ENCODE measurements at regions not wholly inside any gene's neighbourhood (a gene's known extent, or its start where the extent isn't known, plus 50 kb on each side); places are given as distances from the start of the nearest gene placed in this dataset.

GRCh38 chr1:59063501-59063900 lies 233.4 kb upstream of the FGGY start:
- no peak for DNase-seq
- ChIA-PET POLR2A (interaction anchor here (1.0 to 2.0 kb wide), 3 partner anchors 17 to 280 kb away, joined by 3 to 7 read pairs (median 5); partner anchors contain the start of gene JUN), CTCF (no interaction called here)
- Mint-ChIP-seq H3K9me3 (no peaks in the 10 kb centered on the region), H3K27me3 (no peaks in the 10 kb centered on the region), H3K4me3 (no peak overlapping the region), H3K36me3 (ENCODE audit: low read depth) (peaks cover 3% of the 10 kb centered on the region), H3K27ac (peak overlapping the region; percentile 55), H3K4me1 (peaks cover 35% of the 10 kb centered on the region)

GRCh38 chr1:59064592-59064991 lies 232.3 kb upstream of the FGGY start:
- no peaks in the 10 kb centered on the region for H3K27me3 Mint-ChIP-seq
- ChIA-PET CTCF (no interaction called here), POLR2A (no interaction called here)
- H3K9me3 Mint-ChIP-seq: no peaks in the 10 kb centered on the region
- peaks cover 35% of the 10 kb centered on the region for H3K4me1 Mint-ChIP-seq
- no peak for DNase-seq
- no peak overlapping the region for H3K4me3 Mint-ChIP-seq
- peaks cover 3% of the 10 kb centered on the region for H3K36me3 Mint-ChIP-seq (ENCODE audit: low read depth)
- no peak overlapping the region for H3K27ac Mint-ChIP-seq

GRCh38 chr1:59066236-59066635 lies 230.7 kb upstream of the FGGY start:
- POLR2A ChIA-PET: interaction anchor here (1.6 kb wide), 1 partner anchor 283 kb away, joined by 5 read pairs; the partner anchor contains the start of gene JUN
- Mint-ChIP-seq H3K4me3 (no peak overlapping the region), H3K27ac (no peak overlapping the region), H3K4me1 (peaks cover 39% of the 10 kb centered on the region), H3K36me3 (ENCODE audit: low read depth) (peaks cover 3% of the 10 kb centered on the region), H3K9me3 (no peaks in the 10 kb centered on the region), H3K27me3 (no peaks in the 10 kb centered on the region)
- CTCF ChIA-PET: no interaction called here
- no peak for DNase-seq

GRCh38 chr1:59070610-59071009 lies 226.3 kb upstream of the FGGY start:
- H3K36me3 Mint-ChIP-seq (ENCODE audit: low read depth): peaks cover 12% of the 10 kb centered on the region
- CTCF ChIA-PET: no interaction called here
- POLR2A ChIA-PET: interaction anchor here (1.1 to 1.5 kb wide), 2 partner anchors 19 to 286 kb away, joined by 3 read pairs; no protein-coding TSS in a partner anchor
- peaks cover 2% of the 10 kb centered on the region for H3K9me3 Mint-ChIP-seq
- no peak overlapping the region for H3K27ac Mint-ChIP-seq
- H3K27me3 Mint-ChIP-seq: no peaks in the 10 kb centered on the region
- no peak for DNase-seq
- H3K4me1 Mint-ChIP-seq: peaks cover 23% of the 10 kb centered on the region
- H3K4me3 Mint-ChIP-seq: no peak overlapping the region

DNA sequence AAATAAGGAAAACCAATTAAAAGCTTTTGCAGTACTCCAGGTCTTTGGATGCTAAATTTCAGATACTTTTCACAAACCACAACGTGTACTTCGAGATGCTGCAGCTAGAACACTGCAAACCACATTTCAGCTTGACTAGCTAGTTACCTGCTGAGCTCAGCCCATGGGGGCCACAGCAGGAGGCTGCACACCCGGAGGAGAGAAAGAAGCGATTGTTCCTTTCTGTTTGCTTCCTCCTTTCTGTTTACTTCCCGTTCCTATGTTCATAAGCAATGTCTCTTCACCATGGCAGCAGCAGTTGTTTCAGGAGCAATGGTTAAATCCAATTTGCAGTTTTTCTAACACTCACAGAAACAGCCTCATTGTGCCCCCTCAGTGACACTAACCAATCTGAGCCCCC lies 225.6 kb upstream of the FGGY start:
- H3K4me1 Mint-ChIP-seq: peaks cover 23% of the 10 kb centered on the region
- peaks cover 2% of the 10 kb centered on the region for H3K9me3 Mint-ChIP-seq
- H3K4me3 Mint-ChIP-seq: peak overlapping the region; percentile 3
- CTCF ChIA-PET: no interaction called here
- peaks cover 11% of the 10 kb centered on the region for H3K36me3 Mint-ChIP-seq (ENCODE audit: low read depth)
- H3K27me3 Mint-ChIP-seq: no peaks in the 10 kb centered on the region
- DNase-seq: no peak
- peak overlapping the region; percentile 47 for H3K27ac Mint-ChIP-seq
- POLR2A ChIA-PET: interaction anchor here (1.0 to 1.5 kb wide), 3 partner anchors 20 to 287 kb away, joined by 3 to 4 read pairs (median 3); partner anchors contain the start of gene JUN

DNA sequence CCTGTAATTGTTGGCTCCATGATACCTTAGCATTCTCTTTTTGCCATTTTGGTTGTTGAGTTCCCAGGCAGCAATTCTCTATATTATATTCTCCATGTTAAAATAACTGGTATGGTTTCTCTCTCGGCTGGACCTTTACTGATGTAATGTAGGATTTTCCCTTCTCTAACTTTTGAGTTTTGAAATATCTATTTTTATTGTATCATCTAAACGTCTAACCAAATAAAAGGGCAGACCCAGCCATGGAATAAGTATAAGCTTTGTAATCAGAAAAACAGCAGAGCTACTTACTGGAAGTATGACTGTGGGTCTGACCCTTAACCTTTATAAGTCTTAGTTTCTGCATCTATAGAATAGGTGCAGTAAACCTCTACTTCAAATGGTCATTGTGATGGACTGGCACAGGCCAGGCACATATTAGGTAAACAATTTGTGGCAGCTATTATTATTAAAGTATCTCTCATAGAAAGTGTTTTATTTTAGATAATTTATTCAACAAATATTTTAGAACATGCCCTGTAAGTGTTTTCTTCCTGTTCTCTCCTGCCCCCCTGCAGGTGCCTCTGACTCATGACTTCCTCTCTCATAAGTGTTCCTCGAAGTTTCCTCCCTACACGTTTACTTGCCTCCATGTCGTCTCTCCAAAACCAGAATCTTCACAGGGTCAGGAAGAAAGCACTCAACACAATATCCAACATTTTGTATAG lies 224.9 kb upstream of the FGGY start:
- H3K4me3 Mint-ChIP-seq: no peak overlapping the region
- H3K27ac Mint-ChIP-seq: peak overlapping the region; percentile 47
- CTCF ChIA-PET: no interaction called here
- H3K4me1 Mint-ChIP-seq: peaks cover 23% of the 10 kb centered on the region
- H3K27me3 Mint-ChIP-seq: no peaks in the 10 kb centered on the region
- no peak for DNase-seq
- H3K36me3 Mint-ChIP-seq (ENCODE audit: low read depth): peaks cover 11% of the 10 kb centered on the region
- POLR2A ChIA-PET: interaction anchor here (1.0 to 1.5 kb wide), 2 partner anchors 20 to 288 kb away, joined by 3 to 4 read pairs; partner anchors contain the start of gene JUN
- peaks cover 2% of the 10 kb centered on the region for H3K9me3 Mint-ChIP-seq

DNA sequence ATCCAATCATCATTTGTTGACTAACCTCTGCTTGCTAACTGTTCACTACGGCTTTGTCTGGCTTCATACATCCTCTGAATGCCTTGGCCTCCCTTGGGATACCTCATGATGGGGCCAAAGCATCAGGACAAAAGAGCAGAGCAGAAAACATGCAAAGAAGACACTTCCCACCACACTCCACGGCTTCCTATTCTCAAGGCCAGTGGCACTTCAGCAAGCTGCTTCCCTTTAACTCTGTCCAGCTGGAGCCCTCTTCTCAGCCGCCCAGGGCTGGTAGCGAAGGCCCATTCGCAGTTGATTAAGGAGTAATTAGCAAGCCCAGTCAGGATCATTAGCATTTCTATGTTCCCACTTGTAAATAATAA lies 224.3 kb upstream of the FGGY start:
- Mint-ChIP-seq H3K9me3 (peaks cover 2% of the 10 kb centered on the region), H3K36me3 (ENCODE audit: low read depth) (peaks cover 11% of the 10 kb centered on the region), H3K27ac (peak overlapping the region; percentile 37), H3K4me1 (peaks cover 23% of the 10 kb centered on the region), H3K27me3 (no peaks in the 10 kb centered on the region), H3K4me3 (no peak overlapping the region)
- ChIA-PET POLR2A (interaction anchor here (1.0 kb wide), 1 partner anchor 289 kb away, joined by 4 read pairs; the partner anchor contains the start of gene JUN), CTCF (no interaction called here)
- no peak for DNase-seq

DNA sequence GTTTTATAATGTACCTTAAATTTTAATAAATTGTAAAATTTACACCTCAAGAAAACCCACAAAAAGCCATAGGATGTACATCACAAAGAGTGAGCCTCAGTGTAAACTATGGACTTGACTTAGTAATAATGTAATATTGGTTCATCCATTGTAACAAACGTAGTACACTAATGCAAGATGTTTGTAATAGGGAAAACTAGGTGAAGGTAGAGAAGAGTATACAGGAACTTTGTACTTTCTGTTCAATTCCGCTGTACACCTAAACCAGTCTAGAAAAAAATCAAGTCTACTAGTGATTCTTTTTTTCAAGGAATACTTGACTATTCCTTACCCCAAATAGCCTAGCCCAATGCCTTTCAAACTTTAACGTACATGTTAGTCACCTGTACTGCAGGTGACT lies 222.3 kb upstream of the FGGY start:
- ChIA-PET CTCF (no interaction called here), POLR2A (no interaction called here)
- DNase-seq: no peak
- Mint-ChIP-seq H3K4me1 (peaks cover 25% of the 10 kb centered on the region), H3K9me3 (peaks cover 2% of the 10 kb centered on the region), H3K4me3 (no peak overlapping the region), H3K27me3 (no peaks in the 10 kb centered on the region), H3K36me3 (ENCODE audit: low read depth) (peaks cover 11% of the 10 kb centered on the region), H3K27ac (no peak overlapping the region)

- POLR2A ChIA-PET: no interaction called here
- no peak overlapping the region for H3K4me3 Mint-ChIP-seq
- peaks cover 11% of the 10 kb centered on the region for H3K36me3 Mint-ChIP-seq (ENCODE audit: low read depth)
- no peak for DNase-seq
- CTCF ChIA-PET: no interaction called here
- H3K27me3 Mint-ChIP-seq: no peaks in the 10 kb centered on the region
- peaks cover 25% of the 10 kb centered on the region for H3K4me1 Mint-ChIP-seq
- peaks cover 2% of the 10 kb centered on the region for H3K9me3 Mint-ChIP-seq
- H3K27ac Mint-ChIP-seq: no peak overlapping the region
Observed at GRCh38 chr1:59075021-59075420, 221.9 kb upstream of the FGGY start.

- Mint-ChIP-seq H3K4me1 (peaks cover 13% of the 10 kb centered on the region), H3K27ac (no peak overlapping the region), H3K36me3 (ENCODE audit: low read depth) (peaks cover 7% of the 10 kb centered on the region), H3K27me3 (no peaks in the 10 kb centered on the region), H3K4me3 (no peak overlapping the region), H3K9me3 (peaks cover 2% of the 10 kb centered on the region)
- ChIA-PET POLR2A (no interaction called here), CTCF (interaction anchor here (0.9 to 1.5 kb wide), 2 partner anchors 294 to 622 kb away, joined by 3 read pairs; no protein-coding TSS in a partner anchor)
- no peak for DNase-seq
Observed at GRCh38 chr1:59076612-59077011, 220.3 kb upstream of the FGGY start.

GRCh38 chr1:59077466-59078069 lies 219.3 kb upstream of the FGGY start:
- peaks cover 3% of the 10 kb centered on the region for H3K4me1 Mint-ChIP-seq
- DNase-seq: no peak
- no peak overlapping the region for H3K27ac Mint-ChIP-seq
- H3K9me3 Mint-ChIP-seq: no peaks in the 10 kb centered on the region
- ChIA-PET POLR2A (no interaction called here), CTCF (interaction anchor here (0.9 to 1.5 kb wide), 2 partner anchors 295 to 621 kb away, joined by 3 read pairs; no protein-coding TSS in a partner anchor)
- H3K4me3 Mint-ChIP-seq: no peak overlapping the region
- peaks cover under 1% of the 10 kb centered on the region for H3K36me3 Mint-ChIP-seq (ENCODE audit: low read depth)
- no peaks in the 10 kb centered on the region for H3K27me3 Mint-ChIP-seq

GRCh38 chr1:59078070-59078800 lies 218.7 kb upstream of the FGGY start:
- ChIA-PET CTCF (interaction anchor here (1.5 kb wide), 1 partner anchor 296 kb away, joined by 3 read pairs; no protein-coding TSS in a partner anchor), POLR2A (no interaction called here)
- no peak overlapping the region for H3K4me3 Mint-ChIP-seq

DNA sequence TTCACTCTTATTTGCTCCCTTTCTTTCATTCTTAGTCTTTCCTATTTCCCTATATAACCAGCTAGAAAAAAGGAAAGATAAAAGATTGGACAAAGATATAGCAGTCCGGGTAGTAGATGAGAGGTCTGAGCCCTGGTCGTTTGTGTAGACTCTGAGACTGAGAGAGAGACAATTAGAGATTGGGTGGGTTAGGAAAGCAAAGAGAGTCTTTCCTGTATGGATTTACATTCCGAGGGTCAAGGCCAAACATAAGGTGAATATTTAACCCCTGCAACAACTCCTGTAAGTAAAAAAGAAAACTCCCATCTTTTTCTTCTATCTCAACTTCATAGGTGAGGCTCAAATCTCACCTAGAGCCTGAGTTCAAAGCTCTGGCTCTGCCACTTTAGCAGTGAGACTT lies 218.0 kb upstream of the FGGY start:
- DNase-seq: no peak
- H3K36me3 Mint-ChIP-seq (ENCODE audit: low read depth): no peaks in the 10 kb centered on the region
- no peak overlapping the region for H3K27ac Mint-ChIP-seq
- no peaks in the 10 kb centered on the region for H3K9me3 Mint-ChIP-seq
- peaks cover 2% of the 10 kb centered on the region for H3K4me1 Mint-ChIP-seq
- H3K4me3 Mint-ChIP-seq: no peak overlapping the region
- ChIA-PET CTCF (no interaction called here), POLR2A (no interaction called here)
- no peaks in the 10 kb centered on the region for H3K27me3 Mint-ChIP-seq

More at GRCh38 chr1:59078070-59078800, 218.7 kb upstream of the FGGY start:
- Mint-ChIP-seq H3K27me3 (no peaks in the 10 kb centered on the region), H3K36me3 (ENCODE audit: low read depth) (no peaks in the 10 kb centered on the region), H3K9me3 (no peaks in the 10 kb centered on the region), H3K27ac (no peak overlapping the region), H3K4me1 (peaks cover 2% of the 10 kb centered on the region)
- no peak for DNase-seq

Measured in activated CD4-positive, alpha-beta memory T cell treated with anti-CD3 and anti-CD28 coated beads, Interleukin-2, amount 10 ng/mL, durations not matched to agents 7 days and 5 days (primary cell).